ENCODE measurements at regions not wholly inside any gene's neighbourhood (a gene's known extent, or its start where the extent isn't known, plus 50 kb on each side); places are given as distances from the start of the nearest gene placed in this dataset.
"Not testable (repeated sequence)": the region's sequence is repeated elsewhere in the genome, so short reads cannot be mapped to it uniquely, and the experiment has no call there.

GRCh38 chr1:96557336-96557735 lies 164.2 kb upstream of the PTBP2 start:
- no peak for DNase-seq (ENCODE audit: extremely low read depth in 1 of 2, low read depth in 1 of 2)

- no peak for DNase-seq (ENCODE audit: extremely low read depth in 1 of 2, low read depth in 1 of 2)
These were observed 162.9 kb upstream of the PTBP2 start for GRCh38 chr1:96558635-96559034.

GRCh38 chr1:96559181-96559580 lies 162.4 kb upstream of the PTBP2 start:
- no peak for DNase-seq (ENCODE audit: extremely low read depth in 1 of 2, low read depth in 1 of 2)

- no peak for DNase-seq (ENCODE audit: extremely low read depth in 1 of 2, low read depth in 1 of 2)
These were observed 161.6 kb upstream of the PTBP2 start for GRCh38 chr1:96559707-96560596.

DNA sequence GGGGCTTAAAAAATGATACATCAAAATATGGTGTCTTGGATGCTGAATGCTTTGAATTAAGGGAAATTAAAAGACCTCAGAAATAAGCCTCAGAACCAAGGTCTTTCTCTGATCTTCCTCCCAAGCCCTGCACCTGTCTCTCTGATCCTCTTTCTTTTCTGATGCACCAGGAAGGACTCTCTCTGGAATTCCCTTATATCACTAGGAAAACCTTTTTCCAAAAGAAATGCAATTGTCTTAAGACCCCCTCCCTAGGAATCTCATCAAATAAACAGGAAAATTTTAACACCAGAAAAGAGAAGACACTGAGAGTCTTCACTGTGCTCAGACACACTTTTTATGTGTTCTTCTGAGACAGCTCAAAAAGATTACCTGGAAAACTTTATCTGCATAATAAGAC lies 159.5 kb upstream of the PTBP2 start:
- no peak for DNase-seq (ENCODE audit: extremely low read depth in 1 of 2, low read depth in 1 of 2)

- not testable (repeated sequence) for DNase-seq (ENCODE audit: extremely low read depth in 1 of 2, low read depth in 1 of 2)
These were observed 157.2 kb upstream of the PTBP2 start for GRCh38 chr1:96564401-96564800.

GRCh38 chr1:96565546-96565945 lies 156.0 kb upstream of the PTBP2 start:
- no peak for DNase-seq (ENCODE audit: extremely low read depth in 1 of 2, low read depth in 1 of 2)

GRCh38 chr1:96568639-96569038 lies 152.9 kb upstream of the PTBP2 start:
- DNase-seq (ENCODE audit: extremely low read depth in 1 of 2, low read depth in 1 of 2): no peak

DNA sequence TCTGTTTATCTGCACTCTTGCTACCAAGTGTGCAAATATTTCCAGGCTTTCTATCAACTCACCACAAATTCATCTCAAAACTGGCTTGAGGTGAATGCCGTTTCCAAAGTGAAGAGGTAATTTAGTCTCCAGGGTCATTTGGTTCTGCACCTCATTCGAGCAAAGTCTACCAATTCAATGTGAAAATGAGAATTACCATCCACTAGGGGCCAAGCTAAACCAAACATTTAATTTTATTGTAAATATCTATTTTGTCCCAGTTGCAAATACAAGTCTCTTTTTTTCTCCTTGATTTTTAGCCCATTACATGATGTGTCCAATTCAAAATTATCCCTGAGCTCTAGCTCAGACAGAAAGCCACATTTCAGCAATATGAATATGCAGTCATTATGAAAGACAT lies 152.3 kb upstream of the PTBP2 start:
- DNase-seq (ENCODE audit: extremely low read depth in 1 of 2, low read depth in 1 of 2): no peak

- DNase-seq (ENCODE audit: extremely low read depth in 1 of 2, low read depth in 1 of 2): no peak
These were observed 141.9 kb upstream of the PTBP2 start for GRCh38 chr1:96579636-96580035.

DNA sequence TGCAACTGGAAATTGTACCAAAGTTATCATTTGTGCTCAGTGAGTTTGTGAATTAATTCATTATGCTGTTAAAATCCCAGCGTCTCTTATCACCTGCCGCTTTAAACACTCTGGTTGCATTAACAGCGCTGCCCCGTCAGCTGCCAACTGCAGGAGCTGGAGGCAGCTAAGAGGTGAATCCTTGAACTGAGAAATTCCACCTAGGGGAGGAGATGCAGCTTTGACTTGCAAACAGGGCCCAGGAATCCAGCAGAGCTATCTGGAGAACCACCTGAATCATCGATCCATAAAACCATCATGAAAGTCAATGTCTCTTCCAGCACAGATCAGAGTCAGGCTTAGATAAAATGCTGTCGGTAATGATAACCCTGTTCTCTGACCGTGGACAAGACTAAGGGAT lies 140.7 kb upstream of the PTBP2 start:
- DNase-seq (ENCODE audit: extremely low read depth in 1 of 2, low read depth in 1 of 2): no peak

DNA sequence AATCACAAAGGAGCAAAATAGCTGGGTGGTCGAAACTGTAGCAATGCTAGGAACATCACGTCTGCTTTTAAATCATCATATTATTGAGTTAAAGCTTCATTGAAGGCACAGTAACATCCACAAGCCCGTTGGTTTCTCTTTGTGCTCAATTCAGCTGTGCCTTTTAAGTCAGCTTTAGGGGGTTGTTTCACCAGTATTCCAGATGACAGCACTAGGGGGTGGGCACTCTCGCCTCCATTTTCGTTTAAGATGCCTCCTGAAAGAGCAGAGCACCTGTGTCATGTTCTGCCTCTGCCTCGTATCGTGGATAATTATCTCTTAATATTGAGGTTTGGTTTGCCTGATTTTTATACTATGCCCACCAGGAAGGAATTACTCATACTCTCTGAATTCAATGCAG lies 139.8 kb upstream of the PTBP2 start:
- no peak for DNase-seq (ENCODE audit: extremely low read depth in 1 of 2, low read depth in 1 of 2)

DNA sequence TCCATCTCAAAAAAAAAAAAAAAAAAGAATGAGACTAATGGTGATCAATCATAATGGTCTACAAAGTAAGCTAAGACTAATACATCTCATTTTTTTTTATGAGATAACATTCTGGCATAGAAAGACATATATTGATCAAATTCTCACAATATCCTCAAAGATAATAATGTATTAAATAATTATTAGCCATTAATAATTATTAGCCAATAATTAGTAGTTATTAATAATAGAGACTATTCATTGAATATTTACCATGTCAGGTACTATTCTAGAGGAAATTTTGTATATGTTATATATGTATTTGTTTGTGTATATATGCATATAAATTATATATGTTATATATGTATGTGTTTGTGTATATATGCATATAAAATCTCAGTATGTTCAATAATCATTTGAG lies 137.7 kb upstream of the PTBP2 start:
- no peak for DNase-seq (ENCODE audit: extremely low read depth in 1 of 2, low read depth in 1 of 2)

- DNase-seq (ENCODE audit: extremely low read depth in 1 of 2, low read depth in 1 of 2): no peak
These were observed 134.4 kb upstream of the PTBP2 start for GRCh38 chr1:96587222-96587621.

DNA sequence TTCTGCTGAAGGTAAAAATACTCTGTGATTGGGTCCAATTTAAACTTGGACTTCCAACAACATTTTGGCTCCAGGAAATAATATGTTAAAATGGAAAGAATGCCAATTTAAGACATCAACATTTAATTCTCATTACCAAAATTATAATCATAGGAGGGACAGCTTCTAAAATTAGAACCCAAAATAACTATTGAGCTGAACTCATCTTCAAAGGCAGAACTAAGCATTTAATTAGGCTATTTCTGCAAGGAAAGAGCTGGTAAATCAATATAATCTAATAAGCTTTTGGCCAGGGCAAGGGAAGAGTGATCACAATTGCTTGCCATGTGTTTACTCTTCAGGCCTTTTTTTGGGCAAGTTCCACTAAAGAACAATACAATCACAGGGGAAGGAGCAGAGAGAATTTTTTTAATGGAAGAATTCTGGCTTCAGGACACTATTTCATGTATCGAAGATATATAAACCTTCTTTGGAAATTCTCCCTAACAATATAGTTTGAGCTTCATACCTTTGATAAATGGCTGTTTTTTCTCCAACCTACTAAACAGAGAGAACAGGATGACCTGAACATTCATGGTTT lies 133.1 kb upstream of the PTBP2 start:
- no peak for DNase-seq (ENCODE audit: extremely low read depth in 1 of 2, low read depth in 1 of 2)

GRCh38 chr1:96595530-96595929 lies 126.1 kb upstream of the PTBP2 start:
- not testable (repeated sequence) for DNase-seq (ENCODE audit: extremely low read depth in 1 of 2, low read depth in 1 of 2)

DNA sequence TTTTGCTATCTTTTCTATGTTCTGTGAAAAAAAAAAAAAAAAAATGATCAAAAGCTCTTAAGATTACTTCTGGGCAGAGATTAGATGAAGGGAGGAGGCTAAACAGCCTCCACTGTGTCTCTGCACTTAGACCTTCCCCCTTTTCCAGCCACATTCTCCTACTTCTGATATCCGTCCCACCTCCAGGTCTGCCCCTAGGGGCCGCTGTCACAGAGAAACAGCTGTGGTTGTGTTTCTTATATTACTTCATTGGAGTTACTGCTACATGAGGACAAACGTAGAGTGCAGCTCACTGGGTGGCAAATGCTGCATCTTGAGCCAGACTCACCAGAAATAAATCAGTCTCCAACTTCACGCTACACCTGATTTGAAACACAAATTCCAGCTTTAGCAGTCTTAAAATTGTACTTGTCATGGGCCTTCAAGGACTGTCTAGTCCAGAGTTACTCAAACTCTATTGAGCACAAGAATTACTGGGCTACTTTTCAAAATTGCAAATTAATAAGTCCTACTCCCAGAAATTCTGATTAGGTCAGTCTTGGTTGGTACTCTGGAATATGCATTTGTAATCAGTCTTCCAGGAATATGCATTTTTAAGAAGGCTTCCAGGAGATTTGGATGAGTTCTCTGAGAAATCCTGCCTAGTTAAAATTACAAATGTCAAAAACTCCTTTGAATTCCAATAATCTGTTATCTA lies 125.2 kb upstream of the PTBP2 start:
- no peak for DNase-seq (ENCODE audit: extremely low read depth in 1 of 2, low read depth in 1 of 2)

DNA sequence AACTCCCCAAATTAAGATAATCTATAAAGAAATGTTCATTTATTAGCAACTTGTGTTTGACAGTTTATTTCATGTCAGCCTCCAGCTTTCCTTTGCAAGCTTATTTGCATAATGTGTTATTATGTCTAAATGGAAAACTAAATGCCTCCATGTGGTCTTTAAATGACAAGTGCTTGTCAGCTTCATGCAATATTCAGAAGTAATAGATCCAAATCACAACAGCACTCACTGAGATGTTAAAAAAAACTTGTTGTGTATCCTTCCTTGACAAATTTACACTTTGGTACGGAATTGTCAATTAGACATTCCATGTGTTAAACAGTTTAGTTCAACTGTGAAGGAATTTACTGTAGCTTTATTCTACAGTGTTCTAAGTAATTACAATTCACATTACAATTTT lies 124.4 kb upstream of the PTBP2 start:
- DNase-seq (ENCODE audit: extremely low read depth in 1 of 2, low read depth in 1 of 2): no peak

DNA sequence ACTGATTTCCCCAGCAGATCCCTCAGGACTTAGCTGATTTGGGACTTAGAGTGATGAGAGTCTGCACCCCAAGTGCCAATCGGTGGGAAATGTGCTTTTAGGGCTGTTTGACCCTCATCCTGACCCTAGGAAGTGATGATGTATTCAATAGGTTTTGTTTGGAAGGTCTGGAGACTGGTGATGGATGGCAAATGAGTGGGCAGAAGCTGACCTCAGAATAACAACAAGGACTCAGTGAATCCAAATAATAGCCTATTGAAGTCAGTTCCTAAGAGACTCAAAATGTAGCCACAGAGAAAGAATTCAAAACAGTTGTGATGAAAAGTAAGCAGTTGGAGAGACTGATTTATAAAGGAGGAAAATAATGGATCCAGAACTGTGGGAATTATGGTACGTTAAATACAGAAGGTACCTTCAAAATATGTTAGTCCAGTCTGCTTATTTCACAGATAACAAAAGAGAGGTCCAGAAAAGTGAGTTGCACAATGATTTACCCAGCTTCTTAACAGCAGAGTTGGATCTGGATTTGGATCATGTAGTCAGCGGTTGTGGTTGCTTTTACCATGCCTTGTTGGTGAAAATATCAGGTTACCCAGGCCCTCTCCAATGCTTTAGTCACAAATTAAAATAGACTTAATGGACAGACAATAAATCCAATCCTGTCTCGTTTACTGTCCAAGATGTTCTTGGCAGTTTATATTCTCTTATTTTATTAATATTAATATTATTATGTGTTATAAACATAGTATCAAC lies 123.0 kb upstream of the PTBP2 start:
- DNase-seq (ENCODE audit: extremely low read depth in 1 of 2, low read depth in 1 of 2): no peak

- not testable (repeated sequence) for DNase-seq (ENCODE audit: extremely low read depth in 1 of 2, low read depth in 1 of 2)
These were observed 117.0 kb upstream of the PTBP2 start for GRCh38 chr1:96604620-96605019.

GRCh38 chr1:96617375-96617774 lies 104.2 kb upstream of the PTBP2 start:
- DNase-seq (ENCODE audit: extremely low read depth in 1 of 2, low read depth in 1 of 2): not testable (repeated sequence)
